ENCODE measurements at regions not wholly inside any gene's neighbourhood (a gene's known extent, or its start where the extent isn't known, plus 50 kb on each side); places are given as distances from the start of the nearest gene placed in this dataset.

- Histone ChIP-seq H2AFZ (ENCODE audit: low read depth, low read length, severe bottlenecking) (no peak overlapping the region), H3K79me2 (ENCODE audit: insufficient read depth, low read length) (no peaks in the 10 kb centered on the region), H3K4me2 (ENCODE audit: low read depth, low read length, poor library complexity, severe bottlenecking) (no peak overlapping the region), H3K36me3 (ENCODE audit: low read length) (no peaks in the 10 kb centered on the region; the same call in 1 of the 2 replicates), H3K27me3 (ENCODE audit: low read length) (no peaks in the 10 kb centered on the region), H3K4me3 (ENCODE audit: insufficient read depth, low read length, poor library complexity, severe bottlenecking) (no peak overlapping the region), H3F3A (ENCODE audit: insufficient read depth) (no peaks in the 10 kb centered on the region), H3K27ac (ENCODE audit: low read depth, low read length) (no peak overlapping the region), H4K20me1 (ENCODE audit: low read depth, low read length) (no peaks in the 10 kb centered on the region), H3K9me3 (ENCODE audit: insufficient read depth, low read length) (no peaks in the 10 kb centered on the region), H3K9ac (ENCODE audit: low read length) (no peak overlapping the region), H3K9me2 (replicated peaks; ENCODE audit: insufficient read depth, low read length) (no peaks in the 10 kb centered on the region)
- TF ChIP-seq EZH2phosphoT487 (conservative IDR thresholded peaks at IDR 0.05; ENCODE audit: low read length) (no peak), CTCF (IDR thresholded peaks at IDR 0.05; ENCODE audit: insufficient read depth, low read length, poor library complexity, severe bottlenecking) (no peak)
Observed at GRCh38 chr13:64936879-64937278, 2293.3 kb downstream of the PCDH9 start.

DNA sequence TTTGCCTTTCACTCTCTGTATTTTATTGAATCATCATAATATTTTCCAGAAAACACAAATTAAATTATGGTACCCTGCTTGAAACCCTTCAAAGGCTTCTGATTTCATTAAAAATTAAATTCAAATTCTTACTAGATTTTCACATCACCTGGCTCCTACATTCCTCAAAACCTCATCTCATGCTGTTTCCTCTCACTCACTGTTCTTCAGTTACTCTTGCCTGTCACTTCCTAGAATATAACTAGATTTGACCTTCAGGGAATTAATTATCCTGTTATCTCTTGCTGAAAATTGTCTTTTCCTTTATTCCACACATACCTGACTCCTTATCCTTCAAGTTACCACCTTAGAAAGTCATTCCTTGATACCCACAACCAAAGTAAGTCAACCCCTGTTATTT lies 2294.7 kb downstream of the PCDH9 start:
- Histone ChIP-seq H3K4me2 (ENCODE audit: low read depth, low read length, poor library complexity, severe bottlenecking) (peak overlapping the region; percentile 34), H3K27ac (ENCODE audit: low read depth, low read length) (no peak overlapping the region)
- no peak for TF ChIP-seq EZH2phosphoT487 (conservative IDR thresholded peaks at IDR 0.05; ENCODE audit: low read length)

DNA sequence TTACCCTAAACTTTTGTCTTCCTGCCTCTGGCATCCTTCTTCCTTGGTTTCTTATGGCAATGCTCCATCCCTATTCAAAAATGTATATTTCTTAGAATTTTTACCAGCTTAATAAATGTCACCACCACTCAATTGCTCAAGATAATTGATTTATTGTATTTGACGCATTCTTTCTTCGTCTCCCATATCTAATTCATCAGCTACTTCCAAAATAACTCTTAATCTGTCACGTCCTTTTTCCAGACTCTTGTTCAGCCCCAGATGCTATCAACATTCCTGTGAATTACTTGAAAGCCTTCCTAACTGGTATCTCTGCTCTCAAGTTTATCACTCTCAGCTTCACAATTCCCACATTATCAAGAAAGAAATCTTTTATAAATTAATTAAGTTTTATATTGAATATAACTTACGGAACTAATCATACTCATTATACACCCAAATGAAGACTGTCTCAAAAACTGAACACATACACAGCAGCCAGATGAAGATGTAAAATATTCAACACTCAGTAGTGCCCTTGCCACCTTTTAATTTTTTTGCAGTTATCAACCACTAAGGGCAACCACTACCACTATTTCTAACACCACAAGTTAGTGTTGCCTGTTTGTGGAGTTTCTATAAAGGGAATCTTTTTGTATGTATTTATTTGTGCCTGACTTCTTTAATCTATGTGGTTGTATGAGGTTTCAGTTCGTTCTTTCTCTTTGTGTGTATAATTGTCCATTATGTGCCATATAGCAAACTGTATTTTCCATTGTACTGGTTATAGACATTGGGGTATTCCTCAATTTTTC lies 2295.4 kb downstream of the PCDH9 start:
- H3K27me3 ChIP-seq (ENCODE audit: low read length) = no peaks in the 10 kb centered on the region
- no peak overlapping the region for H3K27ac ChIP-seq (ENCODE audit: low read depth, low read length)
- no peaks in the 10 kb centered on the region for H3F3A ChIP-seq (ENCODE audit: insufficient read depth)
- H4K20me1 ChIP-seq (ENCODE audit: low read depth, low read length) = no peaks in the 10 kb centered on the region
- H3K9ac ChIP-seq (ENCODE audit: low read length) = no peak overlapping the region
- peak overlapping the region; percentile 34 for H3K4me2 ChIP-seq (ENCODE audit: low read depth, low read length, poor library complexity, severe bottlenecking)
- no peaks in the 10 kb centered on the region for H3K79me2 ChIP-seq (ENCODE audit: insufficient read depth, low read length)
- no peaks in the 10 kb centered on the region; the same call in 1 of the 2 replicates for H3K36me3 ChIP-seq (ENCODE audit: low read length)
- TF ChIP-seq CTCF (IDR thresholded peaks at IDR 0.05; ENCODE audit: insufficient read depth, low read length, poor library complexity, severe bottlenecking) = no peak
- TF ChIP-seq EZH2phosphoT487 (conservative IDR thresholded peaks at IDR 0.05; ENCODE audit: low read length) = no peak
- peak overlapping the region; percentile 49 for H2AFZ ChIP-seq (ENCODE audit: low read depth, low read length, severe bottlenecking)
- no peak overlapping the region for H3K4me3 ChIP-seq (ENCODE audit: insufficient read depth, low read length, poor library complexity, severe bottlenecking)
- no peaks in the 10 kb centered on the region for H3K9me2 ChIP-seq (replicated peaks; ENCODE audit: insufficient read depth, low read length)
- no peaks in the 10 kb centered on the region for H3K9me3 ChIP-seq (ENCODE audit: insufficient read depth, low read length)

More for the DNA sequence above, 2294.7 kb downstream of the PCDH9 start:
- H3K36me3 ChIP-seq (ENCODE audit: low read length) = no peaks in the 10 kb centered on the region; the same call in 1 of the 2 replicates
- H4K20me1 ChIP-seq (ENCODE audit: low read depth, low read length) = no peaks in the 10 kb centered on the region
- H3K79me2 ChIP-seq (ENCODE audit: insufficient read depth, low read length) = no peaks in the 10 kb centered on the region
- no peak overlapping the region for H3K4me3 ChIP-seq (ENCODE audit: insufficient read depth, low read length, poor library complexity, severe bottlenecking)
- H3F3A ChIP-seq (ENCODE audit: insufficient read depth) = no peaks in the 10 kb centered on the region
- H3K9ac ChIP-seq (ENCODE audit: low read length) = no peak overlapping the region
- no peaks in the 10 kb centered on the region for H3K9me3 ChIP-seq (ENCODE audit: insufficient read depth, low read length)
- peak overlapping the region; percentile 49 for H2AFZ ChIP-seq (ENCODE audit: low read depth, low read length, severe bottlenecking)
- H3K27me3 ChIP-seq (ENCODE audit: low read length) = no peaks in the 10 kb centered on the region
- no peaks in the 10 kb centered on the region for H3K9me2 ChIP-seq (replicated peaks; ENCODE audit: insufficient read depth, low read length)

DNA sequence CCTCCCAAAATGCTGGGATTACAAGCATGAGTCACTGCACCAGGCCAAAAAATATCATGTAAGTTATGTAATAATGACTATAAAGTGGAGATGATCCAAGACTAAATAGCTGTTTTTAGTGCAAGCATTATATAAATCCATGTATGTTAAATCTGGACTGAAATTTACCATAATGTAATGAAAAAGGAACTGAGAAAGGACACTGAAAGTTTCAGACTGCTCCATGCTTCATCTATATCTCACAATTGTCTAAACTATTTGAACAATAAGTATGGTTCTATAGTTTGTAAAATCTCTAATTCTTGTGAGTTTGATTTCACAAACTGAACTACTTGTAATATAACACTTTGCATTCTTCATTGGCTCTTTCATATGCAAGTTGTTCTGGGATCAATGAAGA lies 2299.5 kb downstream of the PCDH9 start:
- no peaks in the 10 kb centered on the region for H4K20me1 ChIP-seq (ENCODE audit: low read depth, low read length)
- H3K9ac ChIP-seq (ENCODE audit: low read length) = no peak overlapping the region
- H3F3A ChIP-seq (ENCODE audit: insufficient read depth) = no peaks in the 10 kb centered on the region
- H3K27ac ChIP-seq (ENCODE audit: low read depth, low read length) = no peak overlapping the region
- no peak overlapping the region for H3K4me2 ChIP-seq (ENCODE audit: low read depth, low read length, poor library complexity, severe bottlenecking)
- no peak for TF ChIP-seq EZH2phosphoT487 (conservative IDR thresholded peaks at IDR 0.05; ENCODE audit: low read length)
- TF ChIP-seq CTCF (IDR thresholded peaks at IDR 0.05; ENCODE audit: insufficient read depth, low read length, poor library complexity, severe bottlenecking) = no peak
- no peaks in the 10 kb centered on the region for H3K9me3 ChIP-seq (ENCODE audit: insufficient read depth, low read length)
- H3K79me2 ChIP-seq (ENCODE audit: insufficient read depth, low read length) = no peaks in the 10 kb centered on the region
- H3K27me3 ChIP-seq (ENCODE audit: low read length) = no peaks in the 10 kb centered on the region
- no peaks in the 10 kb centered on the region; the same call in 1 of the 2 replicates for H3K36me3 ChIP-seq (ENCODE audit: low read length)
- H2AFZ ChIP-seq (ENCODE audit: low read depth, low read length, severe bottlenecking) = no peak overlapping the region
- H3K9me2 ChIP-seq (replicated peaks; ENCODE audit: insufficient read depth, low read length) = no peaks in the 10 kb centered on the region
- no peak overlapping the region for H3K4me3 ChIP-seq (ENCODE audit: insufficient read depth, low read length, poor library complexity, severe bottlenecking)

All from SU-DHL-6 (cell line).